IMR-90 (cell line): ENCODE measurements at regions not wholly inside any gene's neighbourhood (a gene's known extent, or its start where the extent isn't known, plus 50 kb on each side); places are given as distances from the start of the nearest gene placed in this dataset.
"Not testable (repeated sequence)": the region's sequence is repeated elsewhere in the genome, so short reads cannot be mapped to it uniquely, and the experiment has no call there.

Source experiments
- ATAC-seq: fragments of 200-7000 bp; cut with Tn5 transposase; 2 replicates; pipeline ENCODE4 v1.9.1; 2020; ENCODE audit warnings: low read depth, mild to moderate bottlenecking, moderate library complexity
- BruUV-seq: library from RNA; stranded (reverse); fragments of 400-500 nt; replicated peaks from 2 replicates; lab custom pipeline; 2021; lab: Mats Ljungman, UMichigan
- CTCF ChIA-PET: fragments of 300-600 bp; formaldehyde crosslinking; extraction: SDS; loops from one replicate; lab custom pipeline; 2021; ENCODE audit warnings: antibody characterized with exemption; lab: Yijun Ruan, JAX
- POLR2A ChIA-PET: fragments of 300-600 bp; sonication (Branson Sonifier 250); formaldehyde crosslinking; loops from one replicate; lab custom pipeline; 2022; ENCODE audit warnings: antibody characterized with exemption; ENCODE audit not compliant: unreplicated experiment; lab: Charles Lee
- DNase-seq: peaks from one replicate; pipeline ENCODE4 v3.0.0; 2013
- H2AFZ ChIP-seq: replicated peaks from 2 replicates; pipeline ENCODE3; 2013; ENCODE audit warnings: low read length, mild to moderate bottlenecking; ENCODE audit not compliant: poor library complexity
- H2AK5ac ChIP-seq: 2 replicates; pipeline ENCODE4 v1.6.1; 2013; ENCODE audit warnings: low read depth, low read length, inconsistent platforms
- H2AK9ac ChIP-seq: replicated peaks from 2 replicates; pipeline ENCODE3; 2013; ENCODE audit warnings: mild to moderate bottlenecking, low read depth, low read length, moderate library complexity; ENCODE audit not compliant: poor library complexity
- H2BK120ac ChIP-seq: 2 replicates; pipeline ENCODE4 v1.6.1; 2013; ENCODE audit warnings: low read depth, low read length, inconsistent platforms
- H2BK15ac ChIP-seq: 3 replicates; pipeline ENCODE4 v1.6.1; 2013; ENCODE audit warnings: low read depth, low read length, inconsistent platforms
- H2BK20ac ChIP-seq: 2 replicates; pipeline ENCODE4 v1.6.1; 2013; ENCODE audit warnings: low read depth, mild to moderate bottlenecking, inconsistent platforms, low read length, moderate library complexity
- H2BK5ac ChIP-seq: 2 replicates; pipeline ENCODE4 v1.6.1; 2013; ENCODE audit warnings: mild to moderate bottlenecking, low read depth, low read length, inconsistent platforms; ENCODE audit not compliant: poor library complexity, severe bottlenecking
- H3K14ac ChIP-seq: replicated peaks from 2 replicates; pipeline ENCODE4 v1.6.1; 2013; ENCODE audit warnings: low read depth, low read length, inconsistent platforms
- H3K18ac ChIP-seq: 2 replicates; pipeline ENCODE4 v1.6.1; 2013; ENCODE audit warnings: low read depth, low read length, control low read depth
- H3K23ac ChIP-seq: 2 replicates; pipeline ENCODE4 v1.6.1; 2013; ENCODE audit warnings: low read depth, low read length, inconsistent platforms
- H3K27ac ChIP-seq: 2 replicates; pipeline ENCODE4 v1.5.1; 2013; ENCODE audit warnings: mild to moderate bottlenecking, control low read depth, low read length; ENCODE audit not compliant: insufficient read depth
- H3K27me3 ChIP-seq: 2 replicates; pipeline ENCODE4 v1.6.1; 2013; ENCODE audit warnings: low read length; ENCODE audit not compliant: control insufficient read depth, insufficient read depth
- H3K36me3 ChIP-seq: 2 replicates; pipeline ENCODE4 v1.6.1; 2013; ENCODE audit warnings: low read length, mixed read lengths; ENCODE audit not compliant: control insufficient read depth, insufficient read depth
- H3K4ac ChIP-seq: 2 replicates; pipeline ENCODE4 v1.6.1; 2013; ENCODE audit warnings: low read depth, low read length, inconsistent platforms
- H3K4me1 ChIP-seq: 2 replicates; pipeline ENCODE4 v1.6.1; 2013; ENCODE audit warnings: low read length, mixed read lengths; ENCODE audit not compliant: control insufficient read depth, insufficient read depth
- H3K4me2 ChIP-seq: 2 replicates; pipeline ENCODE4 v1.6.1; 2013; ENCODE audit warnings: low read depth, mild to moderate bottlenecking, control low read depth, low read length, moderate library complexity
- H3K4me3 ChIP-seq: 2 replicates; pipeline ENCODE4 v1.5.1; 2013; ENCODE audit warnings: low read depth, mild to moderate bottlenecking, control low read depth, low read length, moderate library complexity; ENCODE audit not compliant: insufficient read depth
- H3K56ac ChIP-seq: 2 replicates; pipeline ENCODE4 v1.6.1; 2013; ENCODE audit warnings: low read length, inconsistent platforms; ENCODE audit not compliant: insufficient read depth; ENCODE audit errors: extremely low read depth
- H3K79me1 ChIP-seq, 2 experiments: 2 replicates each; pipeline ENCODE4 v1.6.1; 2013; ENCODE audit warnings: low read length in 2 of 2, inconsistent platforms in 1 of 2, low read depth in 1 of 2
- H3K9ac ChIP-seq: 2 replicates; pipeline ENCODE4 v1.6.1; 2013; ENCODE audit warnings: low read depth, low read length, control low read depth
- H3K9me1 ChIP-seq: 2 replicates; pipeline ENCODE4 v1.6.1; 2013; ENCODE audit warnings: low read length, inconsistent platforms; ENCODE audit not compliant: insufficient read depth
- H3K9me3 ChIP-seq: 2 replicates; pipeline ENCODE4 v1.6.1; 2013; ENCODE audit warnings: low read length; ENCODE audit not compliant: control insufficient read depth, insufficient read depth
- H4K20me1 ChIP-seq: 2 replicates; pipeline ENCODE4 v1.6.1; 2013; ENCODE audit warnings: low read length, inconsistent platforms; ENCODE audit not compliant: insufficient read depth
- H4K5ac ChIP-seq: 2 replicates; pipeline ENCODE4 v1.6.1; 2013; ENCODE audit warnings: mild to moderate bottlenecking, low read depth, low read length, control low read depth
- H4K8ac ChIP-seq, 2 experiments: 2 replicates each; pipeline ENCODE4 v1.6.1; 2013; ENCODE audit warnings: low read depth in 2 of 2, low read length in 2 of 2, control low read depth in 1 of 2, inconsistent platforms in 1 of 2
- H4K91ac ChIP-seq: 2 replicates; pipeline ENCODE4 v1.6.1; 2013; ENCODE audit warnings: low read depth, low read length, inconsistent platforms; ENCODE audit not compliant: insufficient read depth
- CHD1 ChIP-seq: IDR thresholded peaks from 2 replicates; pipeline ENCODE4 v1.6.1; 2012; ENCODE audit warnings: low read depth, low read length, improper control_type of control experiment
- CTCF ChIP-seq: conservative IDR thresholded peaks from 2 replicates; pipeline ENCODE4 v1.5.1; 2012; ENCODE audit warnings: mild to moderate bottlenecking, low read depth, low read length, improper control_type of control experiment
- ELK1 ChIP-seq: fragments of 150-350 bp; IDR thresholded peaks from 2 replicates; pipeline ENCODE4 v1.6.1; 2016; ENCODE audit warnings: low read depth, mild to moderate bottlenecking, low read length, moderate library complexity, borderline replicate concordance
- NFE2L2 ChIP-seq: fragments of 150-350 bp; IDR thresholded peaks from 2 replicates; pipeline ENCODE4 v1.6.1; 2016; ENCODE audit warnings: low read depth, mild to moderate bottlenecking, low read length
- SMC3 ChIP-seq: fragments of 150-350 bp; IDR thresholded peaks from 2 replicates; pipeline ENCODE4 v1.6.1; 2016; ENCODE audit warnings: low read depth, mild to moderate bottlenecking, antibody characterized with exemption, low read length, moderate library complexity
- WGBS, 2 experiments: methylation state at CpG; one replicate each; pipeline versions ENCODE4 v1.1.5 to v1.1.7; 2013; ENCODE audit warnings: missing lambda C conversion rate in 2 of 2; ENCODE audit not compliant: insufficient read length in 1 of 2; ENCODE audit errors: extremely low coverage in 2 of 2; 5-methylcytosine and 5-hydroxymethylcytosine counted together
- dilution Hi-C: fragments of 300-500 bp; cut with HindIII; formaldehyde crosslinking; loops from one replicate; pipeline ENCODE4 v1.14.3; 2018; ENCODE audit warnings: low sequenced_read_pairs; ENCODE audit not compliant: unreplicated experiment
- in situ Hi-C: fragments of 300-500 bp; cut with MboI; formaldehyde crosslinking; loops from 3 replicates; pipeline ENCODE4 v1.14.3; 2019; ENCODE audit warnings: low sequenced_read_pairs, inconsistent platforms, mixed read lengths
- intact Hi-C: fragments of 100-400 bp; cut with micrococcal nuclease; formaldehyde crosslinking; loops from 2 replicates; pipeline ENCODE4 v1.10.0; 2022

- no peak overlapping the region for H3K4me3 ChIP-seq
- H3K27ac ChIP-seq, result no peak overlapping the region
- no peak overlapping the region for H3K23ac ChIP-seq
- ChIA-PET POLR2A (no interaction called here), CTCF (no interaction called here)
- H2AFZ ChIP-seq, result no peak overlapping the region
- H3K56ac ChIP-seq, result no peak overlapping the region
- DNase-seq, result no peak
- no peak overlapping the region for H3K4me2 ChIP-seq
- H2BK15ac ChIP-seq, result no peak overlapping the region
- no peak overlapping the region for H3K4ac ChIP-seq
- no peaks in the 10 kb centered on the region for H3K79me1 ChIP-seq
- in situ Hi-C loops, result no loop called here
- intact Hi-C loops, result loop anchor here (10.0 kb wide), 1 partner anchor 207 kb away; no protein-coding TSS in a partner anchor
- 0 out of 2 replicates have a peak, but pooled peaks cover 2% of the 10 kb centered on the region for H3K4me1 ChIP-seq
- BruUV-seq, result no TSS peak
- H2BK120ac ChIP-seq, result no peak overlapping the region
- no peak overlapping the region for H3K18ac ChIP-seq
- H2AK5ac ChIP-seq, result no peak overlapping the region
- no peak overlapping the region; the same call in 1 of the 2 replicates for H3K14ac ChIP-seq
- peaks cover 3% of the 10 kb centered on the region; the same call in 1 of the 2 replicates for H3K9me3 ChIP-seq
- no peak overlapping the region for H2AK9ac ChIP-seq
- H3K9me1 ChIP-seq, result no peaks in the 10 kb centered on the region
- H4K91ac ChIP-seq, result no peak overlapping the region; the same call in 1 of the 2 replicates
- H3K36me3 ChIP-seq, result no peaks in the 10 kb centered on the region
- no peak for TF ChIP-seq NFE2L2
- no peak for TF ChIP-seq SMC3
- no peak for TF ChIP-seq CHD1
- no peak for TF ChIP-seq ELK1
- TF ChIP-seq CTCF, result no peak
- 0 out of 2 replicates have a peak, but pooled peaks cover 3% of the 10 kb centered on the region for H4K20me1 ChIP-seq
- dilution Hi-C loops, result no loop called here
- no peak overlapping the region for H4K5ac ChIP-seq
- no peak overlapping the region for H3K9ac ChIP-seq
- H3K27me3 ChIP-seq, result no peaks in the 10 kb centered on the region
- no peak overlapping the region for H2BK20ac ChIP-seq
- H4K8ac ChIP-seq, result peak overlapping the region in 1 of 2 experiments; percentile 28; a peak in 1 of 4 replicates
- ATAC-seq, result no peak
- no CpG with 5 or more reads among the region's 1 CpG for WGBS, 2 experiments
- no peak overlapping the region for H2BK5ac ChIP-seq
Observed at GRCh38 chr7:112981966-112982365, 104.7 kb downstream of the GPR85 start.

- not testable (repeated sequence) for H3K4me3 ChIP-seq
Observed at GRCh38 chr7:112979055-112979454, 107.6 kb downstream of the GPR85 start.

More at GRCh38 chr7:112979055-112979454, 107.6 kb downstream of the GPR85 start:
- H3K9ac ChIP-seq, H4K5ac ChIP-seq, H2AFZ ChIP-seq, H3K9me3 ChIP-seq, H2BK120ac ChIP-seq, H3K4ac ChIP-seq, H3K4me2 ChIP-seq, H3K56ac ChIP-seq, H3K18ac ChIP-seq, H2BK20ac ChIP-seq, H3K9me1 ChIP-seq, POLR2A ChIA-PET, H3K79me1 ChIP-seq, DNase-seq, H3K4me1 ChIP-seq, H2AK5ac ChIP-seq, ATAC-seq, H2AK9ac ChIP-seq, H3K27ac ChIP-seq, H3K27me3 ChIP-seq, dilution Hi-C loops, H4K20me1 ChIP-seq, H4K8ac ChIP-seq, H4K91ac ChIP-seq, H3K14ac ChIP-seq, in situ Hi-C loops, H2BK15ac ChIP-seq, H2BK5ac ChIP-seq, H3K36me3 ChIP-seq, BruUV-seq, H3K23ac ChIP-seq, CTCF ChIA-PET: not testable (repeated sequence)
- no CpG with 5 or more reads among the region's 3 CpGs for WGBS, 2 experiments
- intact Hi-C loops, result loop anchor here (5.0 kb wide), 1 partner anchor 513 kb away; no protein-coding TSS in a partner anchor
